HG02642 (cell line): ENCODE measurements at regions not wholly inside any gene's neighbourhood (a gene's known extent, or its start where the extent isn't known, plus 50 kb on each side); places are given as distances from the start of the nearest gene placed in this dataset.
"Not testable (repeated sequence)": the region's sequence is repeated elsewhere in the genome, so short reads cannot be mapped to it uniquely, and the experiment has no call there.

Experiments used
- ATAC-seq: cut with Tn5 transposase; IDR thresholded peaks from one replicate; pipeline ENCODE4 v1.9.1; 2021; ENCODE audit warnings: mild to moderate bottlenecking; ENCODE audit not compliant: unreplicated experiment, poor library complexity

DNA sequence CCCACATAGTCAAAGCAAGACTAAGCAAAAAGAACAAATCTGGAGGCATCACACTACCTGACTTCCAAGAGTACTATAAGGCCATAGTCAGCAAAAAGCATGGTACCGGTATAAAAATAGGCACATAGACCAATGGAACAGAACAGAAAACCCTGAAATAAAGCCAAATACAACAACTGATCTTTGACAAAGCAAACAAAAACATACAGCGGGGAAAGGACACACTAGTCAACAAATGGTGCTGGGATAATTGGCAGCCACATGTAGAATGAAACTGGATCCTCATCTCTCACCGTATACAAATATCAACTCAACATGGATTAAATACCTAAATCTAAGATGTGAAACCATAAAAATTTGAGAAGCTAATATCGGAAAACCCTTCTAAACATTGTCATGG is 819.3 kb upstream of the FRG1 start:
- ATAC-seq, result no peak

DNA sequence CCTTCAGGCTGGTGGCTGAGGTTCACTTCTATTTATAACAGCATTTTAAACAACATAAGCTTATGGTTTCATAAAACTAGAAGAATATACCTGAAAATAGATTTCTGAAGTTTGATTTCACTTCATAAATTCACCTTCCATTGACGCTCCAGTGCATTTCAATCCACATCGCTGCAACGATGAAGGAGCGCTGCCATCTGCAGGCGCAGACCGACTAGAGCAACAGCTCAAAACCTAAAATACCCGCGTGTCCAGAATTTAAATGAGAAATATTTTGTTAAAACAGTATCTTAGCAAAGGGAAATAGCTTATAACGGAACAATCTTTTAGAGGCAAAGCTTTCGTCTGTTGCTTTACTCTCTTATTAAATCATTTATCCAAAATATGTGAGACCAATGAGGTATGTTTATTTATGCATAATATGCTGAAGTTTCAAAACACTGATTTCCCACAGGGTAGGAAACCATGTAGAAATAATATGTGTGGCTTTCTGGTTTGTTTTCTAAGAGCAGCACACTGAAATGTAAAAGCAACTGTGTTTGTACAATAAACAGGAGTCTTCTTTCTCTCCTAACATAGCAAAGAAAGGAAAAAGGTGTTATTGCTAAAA is 816.4 kb upstream of the FRG1 start:
- no peak for ATAC-seq

DNA sequence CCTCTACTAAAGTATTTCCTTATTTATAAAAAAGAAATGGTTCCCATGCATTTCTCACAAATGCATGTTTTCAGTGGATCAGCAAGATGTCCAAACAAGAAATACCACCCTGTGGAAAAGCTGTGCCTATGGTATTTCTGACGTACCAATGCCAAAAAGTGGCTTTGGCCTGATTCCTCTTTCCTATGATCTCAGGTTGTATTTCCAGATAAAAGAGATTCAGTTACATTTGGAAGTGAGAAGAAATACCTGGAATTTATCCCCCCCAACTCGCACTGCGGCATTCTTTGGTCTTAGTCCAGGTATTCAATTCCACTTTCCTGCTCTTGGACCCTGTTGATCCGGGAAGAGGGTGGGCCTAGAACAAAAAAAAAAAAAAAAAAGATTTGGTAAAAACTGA is 815.9 kb upstream of the FRG1 start:
- no peak for ATAC-seq

DNA sequence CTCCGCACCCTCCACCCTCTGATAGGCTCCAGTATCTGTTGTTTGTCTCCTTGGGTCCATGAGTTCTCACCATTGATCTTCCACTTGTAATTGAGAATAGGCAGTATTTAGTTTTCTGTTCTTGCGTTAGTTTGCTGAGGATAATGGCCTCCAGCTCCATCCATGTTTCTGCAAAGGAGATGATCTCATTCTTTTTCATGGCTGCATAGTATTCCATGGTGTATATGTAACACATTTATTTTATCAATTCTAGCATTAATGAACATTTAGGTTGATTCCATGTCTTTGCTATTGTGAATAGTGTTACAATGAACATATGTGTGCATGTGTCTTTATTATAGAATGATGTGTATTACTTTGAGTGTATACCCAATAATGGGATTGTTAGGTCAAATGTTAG is 814.6 kb upstream of the FRG1 start:
- ATAC-seq, result no peak

DNA sequence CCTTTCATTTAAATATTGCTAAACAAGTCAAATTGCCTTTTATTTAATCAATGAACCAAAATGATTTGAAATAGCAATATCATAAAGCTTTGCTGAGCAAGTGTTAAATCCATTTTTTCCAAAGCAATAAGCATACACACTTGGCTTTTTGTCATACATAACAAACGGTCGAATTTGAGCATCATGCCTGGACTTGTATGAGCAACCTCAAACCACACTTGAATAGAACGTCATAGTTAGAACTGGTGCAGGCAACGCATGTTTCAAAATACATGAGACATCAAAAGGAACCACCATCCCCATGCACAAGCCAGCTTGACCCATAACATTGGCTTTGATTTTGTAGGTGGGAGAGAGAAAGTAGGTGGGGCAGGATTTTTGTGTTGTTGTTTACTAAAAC is 812.3 kb upstream of the FRG1 start:
- no peak for ATAC-seq

DNA sequence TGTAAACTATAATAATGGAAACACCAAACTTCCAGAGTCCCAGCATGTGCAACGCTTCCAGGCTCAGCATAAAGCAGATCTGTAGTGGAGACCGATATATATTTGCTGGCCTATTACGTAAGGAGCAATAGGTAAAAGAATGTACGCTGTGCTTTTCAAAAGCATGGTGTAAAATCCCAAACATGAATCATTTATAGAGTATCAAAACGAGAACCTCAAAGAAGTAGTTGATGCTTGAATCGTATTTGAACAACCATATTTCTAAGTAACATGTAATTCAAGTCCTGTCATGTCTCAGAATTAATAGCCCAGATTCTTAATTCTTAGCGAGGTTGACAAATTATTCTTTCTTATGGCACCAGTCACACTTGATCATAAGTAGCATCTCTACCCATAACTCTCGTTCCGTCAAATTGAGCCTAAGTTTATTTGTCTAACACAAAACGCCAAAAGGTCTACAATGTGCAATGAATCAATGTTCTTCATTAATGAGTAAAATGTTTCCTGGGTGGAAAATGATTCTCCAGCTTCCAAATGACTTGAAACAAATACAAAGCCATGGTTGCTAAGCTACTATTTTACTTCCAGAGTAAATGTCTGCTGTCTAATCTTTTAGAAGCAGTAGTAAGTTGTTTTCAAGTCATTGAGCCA is 811.5 kb upstream of the FRG1 start:
- ATAC-seq, result no peak

DNA sequence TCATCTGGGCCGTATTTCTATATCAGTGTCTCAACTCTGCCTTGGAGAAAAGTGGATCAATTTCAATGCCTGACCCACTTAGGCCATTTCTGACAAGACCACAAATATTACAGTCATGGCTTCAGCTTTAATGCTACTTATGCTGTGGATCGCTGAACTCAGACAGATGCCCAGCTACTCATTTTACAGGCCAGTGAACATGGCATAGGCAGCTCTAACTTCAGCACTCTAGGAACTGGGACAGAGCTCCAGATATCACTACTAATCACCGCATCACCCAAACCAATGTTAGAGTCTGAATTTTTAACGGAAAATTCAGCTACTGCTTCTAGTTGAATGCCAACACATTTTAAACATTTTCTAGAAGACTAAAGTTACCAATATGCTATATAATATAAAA is 809.6 kb upstream of the FRG1 start:
- ATAC-seq, result no peak

DNA sequence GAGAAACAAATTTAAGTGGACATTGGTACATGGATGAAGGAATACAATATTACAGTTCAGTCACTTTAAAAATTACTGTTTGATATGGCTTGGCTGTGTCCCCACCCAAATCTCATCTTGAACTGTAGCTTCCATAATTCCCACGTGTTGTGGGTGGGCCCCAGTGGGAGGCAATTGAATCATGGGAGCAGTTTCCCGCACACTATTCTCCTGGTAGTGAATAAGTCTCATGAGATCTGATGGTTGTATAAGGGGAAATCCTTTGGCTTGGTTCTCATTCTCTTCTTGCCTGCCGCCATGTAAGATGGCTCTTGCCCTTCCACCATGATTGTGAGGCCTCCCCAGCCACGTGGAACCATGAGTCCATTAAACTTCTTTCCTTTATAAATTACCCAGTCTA is 804.2 kb upstream of the FRG1 start:
- ATAC-seq, result no peak

DNA sequence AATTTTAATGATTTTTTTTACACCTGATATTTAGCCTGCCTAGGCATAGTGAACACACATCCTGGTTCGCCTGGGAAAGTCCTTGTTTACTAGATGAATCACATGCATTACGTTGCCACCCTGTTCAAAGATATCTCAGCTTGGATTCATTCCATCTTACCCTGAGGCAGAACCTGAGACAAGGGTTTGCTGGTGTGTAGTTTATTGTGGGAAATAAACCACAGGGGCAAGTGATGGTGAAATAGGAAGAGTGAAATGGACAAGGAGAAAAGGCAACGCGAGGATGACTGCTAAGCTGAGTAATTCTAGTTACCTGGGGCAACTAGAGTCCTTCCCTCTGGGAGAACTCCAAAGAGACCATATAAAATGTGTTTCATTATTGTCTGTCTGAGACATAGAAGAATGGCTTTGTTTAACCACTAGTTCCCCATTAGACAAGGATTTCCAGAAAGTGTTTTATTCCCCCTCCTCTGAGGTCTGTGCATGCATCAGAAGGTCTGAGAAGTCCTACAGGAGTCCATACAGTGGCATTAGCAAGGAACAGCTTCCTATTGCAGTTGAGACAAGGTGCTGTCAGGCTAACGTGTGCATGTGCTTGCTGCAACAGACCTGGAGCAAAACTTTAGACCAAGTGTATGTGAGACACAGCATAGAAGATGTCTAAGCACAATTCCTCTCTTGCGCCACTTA is 797.3 kb upstream of the FRG1 start:
- ATAC-seq, result no peak

DNA sequence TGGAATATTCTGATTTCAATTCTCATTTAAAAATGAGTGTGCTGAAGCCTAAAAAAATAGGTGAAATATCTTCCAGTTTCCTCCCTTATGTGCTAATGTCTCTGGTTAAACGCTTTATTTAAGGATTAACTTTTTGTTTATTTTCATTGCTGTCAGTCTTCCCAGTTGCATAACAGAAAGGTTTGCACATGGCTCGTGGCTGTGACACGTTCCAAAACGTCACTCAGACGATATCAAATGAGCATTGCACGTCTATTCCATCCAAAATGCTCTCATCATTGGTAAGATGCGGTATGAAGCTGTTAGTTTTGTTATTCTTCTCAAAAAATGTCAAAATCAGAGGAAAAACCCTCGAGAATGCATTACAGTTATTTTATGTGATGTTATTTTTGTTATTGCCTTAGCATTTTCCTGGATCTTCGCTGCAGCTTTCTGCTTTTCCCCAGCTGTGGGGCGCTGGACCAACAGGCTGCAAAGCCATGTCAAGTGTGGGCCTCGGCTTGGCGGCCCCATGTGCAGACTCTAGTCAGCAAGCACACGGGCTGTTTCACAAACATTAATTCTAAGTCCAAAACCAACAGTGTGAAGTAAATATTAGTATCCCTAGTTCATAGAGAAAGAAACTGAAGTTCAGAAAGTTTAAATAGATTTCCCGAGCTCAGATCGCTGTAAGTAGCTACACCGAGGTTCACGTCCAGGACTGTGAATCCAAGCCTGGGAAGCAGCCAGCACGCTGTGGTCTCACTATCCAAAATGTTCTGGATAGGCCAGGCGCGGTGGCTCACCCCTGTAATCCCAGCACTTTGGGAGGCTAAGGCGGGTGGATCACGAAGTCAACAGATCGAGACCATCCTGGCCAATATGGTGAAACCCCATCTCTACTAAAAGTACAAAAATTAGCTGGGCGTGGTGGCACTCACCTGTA is 793.4 kb upstream of the FRG1 start:
- no peak for ATAC-seq

DNA sequence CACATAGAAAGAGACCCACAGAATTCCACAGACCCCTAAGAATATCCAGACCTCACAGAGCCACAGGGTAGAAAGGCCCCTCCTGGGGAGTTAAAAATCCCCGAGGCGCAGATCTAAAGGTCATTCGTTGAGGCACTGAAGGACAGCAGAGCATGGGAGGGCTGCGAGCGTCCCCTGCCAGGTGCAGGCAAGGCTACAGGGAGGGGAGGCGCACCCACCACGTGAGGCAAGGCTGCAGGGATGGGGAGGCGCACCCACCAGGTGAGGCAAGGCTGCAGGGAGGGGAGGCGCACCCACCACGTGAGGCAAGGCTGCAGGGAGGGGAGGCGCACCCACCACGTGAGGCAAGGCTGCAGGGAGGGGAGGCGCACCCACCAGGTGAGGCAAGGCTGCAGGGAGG is 785.6 kb upstream of the FRG1 start:
- not testable (repeated sequence) for ATAC-seq

DNA sequence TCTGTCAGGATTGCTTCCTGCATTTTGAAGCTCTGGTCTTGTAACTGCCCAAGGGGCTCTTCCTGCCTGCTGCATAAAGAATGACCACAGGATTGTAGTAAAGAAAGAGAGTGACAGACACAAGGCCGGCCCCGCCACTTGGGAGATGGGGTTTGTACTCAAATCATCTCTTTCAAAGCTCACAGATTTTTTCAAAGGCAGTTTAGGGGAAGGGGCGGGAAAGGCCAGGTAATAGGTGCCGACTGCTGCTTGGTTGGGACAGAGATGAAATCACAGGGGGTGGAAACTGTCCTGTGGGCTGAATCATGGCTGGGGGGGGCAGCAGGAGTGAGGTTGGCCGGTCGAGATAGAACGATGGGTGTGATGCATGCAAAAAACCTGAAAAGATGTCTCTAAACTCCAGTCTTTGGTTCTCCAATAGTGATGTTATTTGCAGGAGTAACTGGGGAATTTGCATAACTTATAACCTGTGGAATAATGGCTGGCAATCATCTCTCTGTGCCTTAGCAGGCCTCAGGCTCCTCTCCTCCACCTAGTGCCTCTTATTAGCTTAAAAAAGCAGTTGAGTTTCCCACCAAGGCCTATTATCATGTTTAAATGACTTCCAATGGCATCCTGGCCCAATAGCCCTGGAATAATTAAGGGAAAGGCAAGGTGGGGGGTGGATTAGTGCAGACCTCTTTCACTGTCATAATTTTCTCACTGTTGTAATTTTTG is 778.4 kb upstream of the FRG1 start:
- no peak for ATAC-seq

DNA sequence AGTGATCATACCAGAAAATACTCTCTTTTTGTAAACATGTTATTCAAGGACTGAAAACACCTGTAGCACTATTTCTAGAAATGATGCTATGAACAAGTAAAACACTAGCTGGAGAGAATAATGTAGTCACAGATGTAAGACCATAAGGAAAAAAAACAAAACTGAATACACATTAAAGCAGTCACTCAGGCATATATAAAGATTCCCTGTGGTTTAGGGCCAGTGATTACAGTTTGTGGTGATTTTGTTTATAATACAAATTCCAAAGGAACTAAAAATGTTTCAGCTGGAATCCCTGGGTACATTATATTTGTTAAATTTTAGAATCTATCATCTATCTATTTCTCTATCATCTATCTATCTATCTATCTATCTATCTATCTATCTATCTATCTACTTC is 777.8 kb upstream of the FRG1 start:
- ATAC-seq, result no peak

DNA sequence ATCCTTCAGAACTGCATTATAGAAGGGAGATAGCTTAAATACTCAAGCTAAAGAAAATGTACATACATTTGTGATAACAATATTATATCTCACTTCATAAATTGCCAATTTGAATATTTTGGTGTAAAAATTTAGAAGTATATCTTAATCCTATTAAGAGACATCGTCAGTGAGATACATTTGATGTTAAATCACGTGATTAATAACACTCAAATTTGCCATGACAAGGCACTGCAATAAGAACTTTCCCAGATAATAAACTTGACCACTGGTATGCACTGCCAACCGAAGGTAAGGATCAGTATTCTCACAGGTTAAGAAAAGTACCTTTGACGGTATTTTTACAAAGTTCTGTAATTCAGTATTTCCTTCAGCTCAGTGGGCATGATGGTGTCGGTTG is 764.7 kb upstream of the FRG1 start:
- no peak for ATAC-seq

DNA sequence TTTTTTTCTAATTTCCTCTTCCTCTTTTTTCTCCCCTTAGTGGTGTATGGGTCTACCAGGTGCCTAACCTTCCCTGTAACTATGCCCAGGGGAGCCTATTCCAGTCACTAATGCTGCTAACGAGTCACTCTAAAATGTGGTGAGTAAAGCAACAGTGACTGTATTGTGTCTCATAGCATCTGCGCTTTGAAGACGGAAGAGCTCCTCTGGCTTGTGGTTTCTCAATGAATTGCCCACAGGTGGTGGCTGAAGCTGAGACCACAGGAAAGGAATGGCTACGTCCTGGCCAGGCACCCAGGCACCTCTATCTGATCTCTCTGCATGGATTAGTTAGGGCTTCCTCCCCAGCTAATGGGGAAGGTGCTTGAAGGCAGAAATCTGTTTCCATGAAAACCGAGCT is 763.5 kb upstream of the FRG1 start:
- no peak for ATAC-seq

DNA sequence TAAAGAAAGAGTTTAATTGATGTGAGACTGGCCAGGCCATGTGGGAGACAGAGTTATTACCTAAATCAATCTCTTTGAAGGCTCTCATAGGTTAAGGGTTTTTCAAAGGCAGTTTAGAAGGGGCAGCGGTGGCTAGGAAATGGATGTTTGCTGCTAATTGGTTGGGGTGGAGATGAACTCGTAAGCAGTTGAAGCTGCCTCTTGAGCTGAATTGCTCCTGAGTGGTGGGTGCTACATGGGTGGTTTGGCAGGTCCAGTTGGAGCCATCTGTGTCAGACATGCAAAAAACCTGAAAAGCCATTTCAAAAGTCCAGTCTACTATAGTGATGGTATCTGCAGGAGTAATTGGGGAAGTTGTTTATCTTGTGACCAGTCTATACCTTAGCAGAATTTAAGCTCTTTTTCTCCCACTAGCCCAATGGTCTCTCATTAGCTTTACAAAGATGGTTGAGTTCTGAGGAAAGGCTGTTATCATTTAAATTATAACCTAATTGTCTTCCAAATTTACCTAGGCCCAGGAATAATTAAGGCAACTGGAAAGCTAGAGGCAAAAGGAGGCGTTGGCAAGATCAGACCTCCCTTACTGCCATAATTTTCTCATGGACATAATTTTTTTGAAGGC is 762.4 kb upstream of the FRG1 start:
- ATAC-seq, result no peak

DNA sequence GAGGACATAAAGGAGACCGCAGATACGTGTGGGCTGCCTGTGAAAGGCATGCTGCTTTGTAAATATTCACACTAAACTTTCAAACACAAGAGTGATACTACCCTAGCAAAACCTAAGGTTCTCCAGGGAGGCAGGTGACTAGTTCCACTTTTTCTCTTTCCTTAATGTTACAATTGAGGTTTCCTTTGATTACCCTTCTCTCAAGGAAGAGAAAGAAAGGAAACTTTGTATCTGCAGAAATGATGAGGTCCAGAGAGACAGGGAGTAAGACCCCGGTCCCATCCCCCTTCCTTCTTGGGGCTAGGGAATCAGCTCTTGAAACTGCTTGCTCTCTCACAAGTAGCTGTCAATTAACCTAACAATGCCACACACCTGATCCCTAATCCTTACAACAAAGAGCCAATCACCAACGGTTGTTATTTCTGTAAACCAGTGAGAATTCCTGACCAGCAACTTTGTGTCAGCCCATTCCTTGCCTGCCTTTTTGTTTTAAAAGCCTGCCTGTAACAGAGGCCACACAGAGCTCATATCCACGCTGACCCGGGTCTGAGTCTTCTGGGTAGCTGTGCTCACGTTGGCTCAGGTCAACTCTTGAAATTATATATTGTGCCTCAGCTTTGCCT is 754.8 kb upstream of the FRG1 start:
- no peak for ATAC-seq

DNA sequence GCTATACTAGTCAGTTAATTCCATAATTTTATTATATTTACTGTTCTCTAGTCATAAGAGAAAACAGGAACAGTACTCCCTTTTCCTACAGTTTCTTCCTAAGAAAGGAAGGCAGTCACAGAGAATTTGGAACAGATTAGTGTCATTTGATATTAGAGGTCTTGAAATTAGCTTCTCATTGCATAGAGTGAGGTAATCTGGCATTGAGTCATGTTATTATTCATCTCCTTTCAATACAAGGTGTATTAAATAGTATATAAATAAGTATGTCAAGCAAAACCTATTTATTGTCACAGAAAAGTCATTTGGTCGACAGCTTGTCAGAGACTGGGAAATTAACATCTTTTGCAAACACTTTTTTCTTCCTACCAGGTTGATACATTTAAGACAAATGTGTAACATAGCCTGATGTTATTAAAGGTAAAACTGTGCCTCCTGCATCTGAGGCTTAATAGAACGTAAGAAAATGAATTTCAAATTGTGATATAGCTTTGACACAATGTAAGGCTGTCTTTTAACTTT is 753.1 kb upstream of the FRG1 start:
- no peak for ATAC-seq

DNA sequence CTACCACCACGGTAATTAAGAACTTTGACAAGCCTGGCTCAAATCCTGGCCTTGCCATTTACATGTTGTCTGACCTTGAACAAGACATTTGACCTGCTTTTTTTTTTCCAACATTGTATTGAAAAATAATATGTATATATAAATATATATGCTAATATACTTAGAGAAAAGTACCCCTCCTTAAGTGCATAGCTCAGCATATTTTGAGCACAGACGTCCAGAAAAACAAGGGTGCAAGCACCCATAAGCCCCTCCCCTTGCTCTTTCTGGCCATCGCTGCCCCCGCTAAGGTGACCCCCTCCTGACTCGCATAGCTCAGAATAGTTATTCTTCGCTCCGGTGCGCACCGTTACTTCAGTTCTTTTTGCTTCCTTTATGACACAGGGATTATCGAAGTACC is 742.0 kb upstream of the FRG1 start:
- ATAC-seq, result no peak
